Uterus (tissue), 2 donors: ENCODE measurements at regions not wholly inside any gene's neighbourhood (a gene's known extent, or its start where the extent isn't known, plus 50 kb on each side); places are given as distances from the start of the nearest gene placed in this dataset.

Source experiments
- CTCF ChIP-seq, 4 experiments: fragments of 200-600 bp in 2 of 4; fragments of 450-650 bp in 2 of 4; sonication (generic) in 2 of 4; IDR thresholded peaks; one replicate each; pipeline ENCODE4 v1.5.1; 2016 to 2019; ENCODE audit warnings: antibody characterized with exemption in 4 of 4, mild to moderate bottlenecking in 2 of 4, moderate library complexity in 1 of 4
- POLR2A ChIP-seq, 2 donors: fragments of 450-650 bp; IDR thresholded peaks; one replicate each; pipeline ENCODE4 v1.6.1; 2016; ENCODE audit warnings: antibody characterized with exemption in 2 of 2, mild to moderate bottlenecking in 1 of 2, moderate library complexity in 1 of 2

DNA sequence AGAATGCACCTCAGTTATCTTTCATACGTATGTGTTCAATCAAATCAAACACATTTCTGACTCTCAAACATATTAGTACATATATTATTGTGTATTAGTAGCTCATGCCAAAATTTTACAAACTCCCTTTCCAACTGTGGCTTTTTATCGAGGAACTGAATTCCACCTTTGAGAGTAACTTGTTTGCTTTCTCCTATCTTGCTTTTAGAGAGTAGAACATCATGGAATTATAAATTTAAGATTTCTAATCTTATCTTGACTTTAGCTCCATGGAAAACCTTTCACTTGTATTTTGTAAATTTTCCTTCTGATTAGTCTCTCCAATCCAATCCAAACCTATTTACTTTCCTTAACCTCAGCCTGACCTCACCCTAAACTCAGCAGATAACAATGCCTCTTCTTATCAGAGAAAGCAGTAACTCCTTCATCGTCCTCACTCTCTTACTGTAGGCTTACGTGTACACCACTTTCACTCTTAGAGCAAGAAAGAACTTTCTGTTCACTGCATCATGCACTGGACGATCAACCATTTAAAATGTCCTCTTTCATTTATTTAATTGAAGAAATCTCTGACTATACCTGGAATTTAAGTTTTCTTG is 164.5 kb downstream of the TMTC3 start:
- TF ChIP-seq CTCF (IDR thresholded peaks at IDR 0.05) (no peak), POLR2A (IDR thresholded peaks at IDR 0.05) (no peak)
